ENCODE measurements at regions not wholly inside any gene's neighbourhood (a gene's known extent, or its start where the extent isn't known, plus 50 kb on each side); places are given as distances from the start of the nearest gene placed in this dataset.

DNA sequence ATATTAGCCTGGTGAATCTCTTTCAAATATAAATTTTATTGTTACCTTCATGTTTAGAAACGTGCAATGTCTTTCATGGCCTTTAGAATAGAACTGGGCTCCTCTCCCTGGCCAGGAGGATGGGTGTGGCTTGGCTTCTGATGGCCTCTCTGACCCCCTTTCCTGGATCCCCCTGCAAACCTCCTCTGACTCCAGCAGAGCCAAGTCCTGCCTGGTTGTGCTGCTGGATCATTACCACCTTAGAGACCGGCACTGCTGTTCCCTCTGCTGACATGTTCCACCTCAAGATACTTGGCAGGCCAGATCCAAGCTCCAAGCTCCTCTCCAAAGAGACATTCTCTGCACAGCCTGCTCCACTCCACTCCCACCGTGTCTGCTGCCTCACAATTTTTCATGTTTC lies 823.8 kb upstream of the HS6ST1 start:
- TF ChIP-seq, protein P1, sequence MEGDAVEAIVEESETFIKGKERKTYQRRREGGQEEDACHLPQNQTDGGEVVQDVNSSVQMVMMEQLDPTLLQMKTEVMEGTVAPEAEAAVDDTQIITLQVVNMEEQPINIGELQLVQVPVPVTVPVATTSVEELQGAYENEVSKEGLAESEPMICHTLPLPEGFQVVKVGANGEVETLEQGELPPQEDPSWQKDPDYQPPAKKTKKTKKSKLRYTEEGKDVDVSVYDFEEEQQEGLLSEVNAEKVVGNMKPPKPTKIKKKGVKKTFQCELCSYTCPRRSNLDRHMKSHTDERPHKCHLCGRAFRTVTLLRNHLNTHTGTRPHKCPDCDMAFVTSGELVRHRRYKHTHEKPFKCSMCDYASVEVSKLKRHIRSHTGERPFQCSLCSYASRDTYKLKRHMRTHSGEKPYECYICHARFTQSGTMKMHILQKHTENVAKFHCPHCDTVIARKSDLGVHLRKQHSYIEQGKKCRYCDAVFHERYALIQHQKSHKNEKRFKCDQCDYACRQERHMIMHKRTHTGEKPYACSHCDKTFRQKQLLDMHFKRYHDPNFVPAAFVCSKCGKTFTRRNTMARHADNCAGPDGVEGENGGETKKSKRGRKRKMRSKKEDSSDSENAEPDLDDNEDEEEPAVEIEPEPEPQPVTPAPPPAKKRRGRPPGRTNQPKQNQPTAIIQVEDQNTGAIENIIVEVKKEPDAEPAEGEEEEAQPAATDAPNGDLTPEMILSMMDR (IDR thresholded peaks at IDR 0.05; ENCODE audit: insufficient read depth, low read length, poor library complexity, severe bottlenecking), result no peak
- TF ChIP-seq EZH2phosphoT487 (conservative IDR thresholded peaks at IDR 0.05; ENCODE audit: low read length), result no peak
